ENCODE measurements at regions not wholly inside any gene's neighbourhood (a gene's known extent, or its start where the extent isn't known, plus 50 kb on each side); places are given as distances from the start of the nearest gene placed in this dataset.
"Not testable (repeated sequence)": the region's sequence is repeated elsewhere in the genome, so short reads cannot be mapped to it uniquely, and the experiment has no call there.

GRCh38 chr5:56310711-56311204 lies 77.6 kb upstream of the ANKRD55 start:
- DNase-seq, result no peak

DNA sequence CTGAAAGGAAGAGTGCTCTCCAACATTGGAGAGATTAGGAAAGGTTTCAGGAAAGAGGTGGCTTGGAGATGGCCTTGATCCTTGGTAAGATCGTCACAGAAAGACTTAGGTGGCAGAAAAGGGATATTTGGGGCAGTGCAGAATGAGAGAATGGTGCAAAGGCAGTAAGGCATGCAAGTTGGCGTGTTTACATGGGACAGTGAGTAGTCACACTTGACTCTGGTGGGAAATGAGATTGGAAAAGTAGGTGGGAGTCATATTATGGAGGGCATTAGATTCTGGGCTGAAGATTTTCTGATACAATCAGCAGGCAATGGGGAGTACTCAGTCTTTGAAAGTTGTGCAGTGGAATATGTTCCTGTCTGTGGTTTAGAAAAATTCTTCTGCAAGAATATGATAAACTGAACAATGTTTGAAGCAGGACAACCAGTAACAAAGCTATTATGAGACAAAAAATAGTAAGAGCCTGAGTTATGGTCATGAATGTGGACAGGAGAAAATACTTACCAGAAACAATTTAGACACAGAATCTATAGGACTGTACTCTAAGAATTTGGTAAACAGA lies 76.2 kb upstream of the ANKRD55 start:
- DNase-seq, result no peak

DNA sequence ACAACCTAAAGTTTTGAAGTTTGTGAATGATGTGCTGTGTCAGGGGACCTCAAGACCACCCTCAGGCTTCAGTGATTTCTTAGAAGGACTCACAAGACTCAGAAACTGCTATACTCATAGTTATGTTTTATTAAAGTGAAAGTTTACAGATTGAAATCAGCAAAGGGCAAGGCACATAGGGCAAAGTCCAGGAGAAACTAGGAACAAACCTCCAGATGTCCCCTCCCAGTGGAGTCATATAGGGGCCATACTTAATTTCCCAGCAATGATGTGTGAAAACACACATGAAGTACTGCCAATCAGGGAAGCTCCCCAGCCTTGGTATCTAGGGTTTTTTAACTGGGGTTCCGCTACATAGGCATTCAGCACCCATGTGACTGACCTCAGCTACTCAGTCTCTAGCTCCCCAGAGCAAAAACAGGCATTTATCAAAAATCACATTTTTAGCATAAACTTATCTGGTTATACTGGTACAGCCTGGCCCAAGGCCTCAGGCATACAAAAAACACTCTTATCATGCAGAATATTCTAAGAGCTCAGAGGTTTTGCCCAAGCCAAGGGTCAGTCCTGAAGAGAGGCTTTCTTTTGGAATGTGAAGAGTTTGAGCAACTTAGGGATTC lies 74.7 kb upstream of the ANKRD55 start:
- DNase-seq, result no peak

GRCh38 chr5:56306433-56307150 lies 73.5 kb upstream of the ANKRD55 start:
- no peak for DNase-seq

- no peak for DNase-seq
Measured at GRCh38 chr5:56305001-56305950, 72.1 kb upstream of the ANKRD55 start.

- DNase-seq, result no peak
Measured at GRCh38 chr5:56303511-56303910, 70.4 kb upstream of the ANKRD55 start.

DNA sequence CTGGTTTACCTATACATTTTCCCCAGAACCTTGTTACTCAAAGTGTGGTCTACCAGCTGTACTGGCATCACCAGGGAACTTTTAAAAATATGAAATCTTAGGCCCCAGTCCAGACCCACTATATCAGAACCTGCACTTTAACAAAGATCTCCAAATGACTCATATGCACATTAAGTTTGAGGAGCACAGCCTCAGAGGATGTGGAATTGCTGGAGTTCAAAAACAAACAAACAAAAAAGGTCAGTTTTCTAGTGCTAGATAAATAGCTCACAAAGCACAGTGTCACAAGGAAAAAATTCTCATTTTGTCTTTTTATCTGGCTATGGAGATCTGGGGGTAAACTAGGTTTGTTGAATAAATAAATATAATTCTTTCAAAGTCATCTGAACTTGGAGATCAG lies 68.9 kb upstream of the ANKRD55 start:
- no peak for DNase-seq

GRCh38 chr5:56301069-56301468 lies 67.9 kb upstream of the ANKRD55 start:
- no peak for DNase-seq

DNA sequence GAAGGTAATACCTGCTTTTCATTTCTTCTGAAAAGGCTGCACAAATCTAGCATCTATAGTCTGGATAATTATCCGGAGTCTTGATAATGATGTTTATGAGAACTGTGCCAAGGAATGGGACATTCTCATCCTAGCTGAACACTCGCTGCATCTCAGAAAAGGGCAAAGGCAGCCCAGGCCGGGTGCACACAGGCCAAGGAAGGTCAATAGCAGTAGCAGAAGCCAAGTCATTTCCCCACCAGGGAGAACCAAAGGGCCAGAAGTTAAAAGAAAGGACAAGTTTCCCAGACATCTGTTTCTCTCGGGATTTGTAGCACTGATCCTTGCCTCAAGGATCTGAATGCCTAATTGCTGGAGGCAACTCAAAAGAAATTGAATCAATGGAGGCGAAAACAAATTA lies 66.1 kb upstream of the ANKRD55 start:
- no peak for DNase-seq

GRCh38 chr5:56298336-56299090 lies 65.4 kb upstream of the ANKRD55 start:
- DNase-seq, result no peak

DNA sequence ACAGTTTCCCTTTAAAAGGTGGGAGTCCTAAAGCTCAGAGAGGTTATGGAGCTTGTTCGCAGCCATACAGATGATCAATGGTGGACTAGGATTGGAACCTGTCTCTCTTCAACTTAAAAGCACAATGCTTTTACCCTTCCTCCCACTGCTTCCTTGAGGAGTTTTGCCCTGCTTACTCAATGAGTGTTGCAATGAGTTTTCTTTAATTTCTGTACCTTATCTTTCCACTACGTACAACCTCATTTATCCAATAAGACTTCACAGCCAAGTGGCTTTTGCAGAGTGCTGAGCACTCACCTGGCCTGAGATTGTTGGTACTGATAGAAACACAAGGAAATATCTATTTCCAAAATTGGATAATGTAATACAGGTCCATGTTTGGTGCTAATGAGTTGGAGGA lies 64.7 kb upstream of the ANKRD55 start:
- DNase-seq, result no peak

DNA sequence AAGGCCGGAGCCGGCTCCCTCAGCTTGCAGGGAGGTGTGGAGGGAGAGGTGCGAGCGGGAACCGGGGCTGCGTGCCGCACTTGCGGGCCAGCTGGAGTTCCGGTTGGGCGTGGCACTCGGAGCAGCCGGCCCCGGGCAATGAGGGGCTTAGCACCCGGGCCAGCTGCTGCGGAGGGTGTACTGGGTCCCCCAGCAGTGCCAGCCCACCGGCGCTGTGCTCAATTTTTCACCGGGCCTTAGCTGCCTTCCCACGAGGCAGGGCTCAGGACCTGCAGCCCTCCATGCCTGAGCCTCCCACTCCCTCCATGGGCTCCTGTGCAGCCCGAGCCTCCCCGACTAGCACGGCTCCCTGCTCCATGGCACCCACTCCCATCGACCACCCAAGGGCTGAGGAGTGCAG lies 62.2 kb upstream of the ANKRD55 start:
- not testable (repeated sequence) for DNase-seq

GRCh38 chr5:56294354-56294753 lies 61.2 kb upstream of the ANKRD55 start:
- no peak for DNase-seq

GRCh38 chr5:56292874-56293273 lies 59.7 kb upstream of the ANKRD55 start:
- not testable (repeated sequence) for DNase-seq

GRCh38 chr5:56291661-56292374 lies 58.7 kb upstream of the ANKRD55 start:
- DNase-seq, result no peak

DNA sequence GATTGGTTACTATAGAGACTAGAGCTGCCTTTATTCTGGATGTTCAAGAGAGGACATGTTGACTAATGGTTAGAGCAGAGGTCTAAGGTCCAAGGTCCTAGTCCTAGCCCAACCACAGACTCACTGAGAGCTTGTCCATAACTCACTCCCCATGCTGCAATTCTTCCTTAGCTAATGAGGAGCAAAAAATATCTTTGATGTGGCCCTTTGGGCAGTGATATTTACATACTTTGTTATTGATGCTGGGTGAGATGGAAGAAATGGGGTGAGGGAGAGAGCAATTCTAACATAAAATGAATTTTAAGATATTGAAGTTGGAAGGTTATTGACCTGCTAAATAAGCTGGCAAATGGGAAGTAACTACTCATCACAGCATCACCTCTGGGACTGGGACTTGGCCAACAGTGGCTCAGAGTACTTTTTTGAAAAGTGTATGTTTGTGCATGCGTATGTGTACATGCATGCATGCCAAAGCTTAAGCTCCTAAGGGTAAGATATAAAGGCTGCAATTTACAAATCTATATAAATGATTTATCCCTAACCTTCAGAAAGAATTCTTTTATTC lies 58.0 kb upstream of the ANKRD55 start:
- no peak for DNase-seq

DNA sequence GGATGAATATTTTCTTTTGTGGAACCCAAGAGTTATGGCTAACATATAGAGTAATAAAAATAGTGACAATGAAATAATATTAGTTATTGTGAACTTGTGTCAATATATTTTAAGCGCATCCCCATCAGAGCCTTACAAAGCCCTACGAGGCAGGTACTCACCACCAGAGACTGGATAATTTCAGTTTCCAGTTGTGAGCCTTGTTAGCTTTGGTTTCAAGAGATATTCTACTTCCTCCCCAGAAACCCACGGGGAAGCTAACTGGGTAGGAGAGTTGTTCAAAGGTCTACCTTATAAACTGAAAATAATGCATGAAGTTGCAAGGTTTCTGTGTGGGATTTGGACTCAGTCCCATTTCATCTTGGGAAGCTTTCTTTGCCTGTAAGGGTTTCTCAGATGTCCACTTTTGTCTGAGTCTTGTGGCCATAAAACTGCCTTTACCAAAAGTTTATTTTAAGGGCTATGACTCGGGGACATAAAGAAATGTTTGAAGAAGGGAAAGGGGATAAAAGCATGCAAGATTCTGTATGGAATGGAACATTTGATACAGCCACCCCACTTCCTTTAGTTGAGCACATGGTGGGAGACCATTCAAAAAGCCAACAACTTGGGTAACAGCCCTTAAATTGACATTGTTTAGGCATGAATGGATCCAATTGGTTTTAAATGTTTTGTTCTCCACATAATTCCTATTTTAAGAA lies 57.4 kb upstream of the ANKRD55 start:
- no peak for DNase-seq

DNA sequence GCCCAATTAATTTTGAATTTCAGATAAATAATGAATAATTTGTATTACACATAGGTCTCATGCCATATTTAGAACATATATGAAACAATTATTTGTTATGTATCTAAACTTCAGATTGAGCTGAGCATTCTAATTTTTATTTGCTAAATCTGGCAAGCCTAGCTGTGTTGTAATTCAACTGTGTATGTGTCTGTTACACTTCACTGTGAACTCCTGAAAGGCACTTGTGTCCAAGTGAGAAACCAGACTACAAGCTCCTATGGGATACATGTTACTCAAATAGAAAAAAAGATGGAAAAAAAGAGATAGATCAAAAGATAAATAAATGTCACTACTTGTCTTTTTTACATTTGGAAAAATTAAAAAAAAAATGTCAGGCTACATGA lies 56.5 kb upstream of the ANKRD55 start:
- DNase-seq, result no peak

DNA sequence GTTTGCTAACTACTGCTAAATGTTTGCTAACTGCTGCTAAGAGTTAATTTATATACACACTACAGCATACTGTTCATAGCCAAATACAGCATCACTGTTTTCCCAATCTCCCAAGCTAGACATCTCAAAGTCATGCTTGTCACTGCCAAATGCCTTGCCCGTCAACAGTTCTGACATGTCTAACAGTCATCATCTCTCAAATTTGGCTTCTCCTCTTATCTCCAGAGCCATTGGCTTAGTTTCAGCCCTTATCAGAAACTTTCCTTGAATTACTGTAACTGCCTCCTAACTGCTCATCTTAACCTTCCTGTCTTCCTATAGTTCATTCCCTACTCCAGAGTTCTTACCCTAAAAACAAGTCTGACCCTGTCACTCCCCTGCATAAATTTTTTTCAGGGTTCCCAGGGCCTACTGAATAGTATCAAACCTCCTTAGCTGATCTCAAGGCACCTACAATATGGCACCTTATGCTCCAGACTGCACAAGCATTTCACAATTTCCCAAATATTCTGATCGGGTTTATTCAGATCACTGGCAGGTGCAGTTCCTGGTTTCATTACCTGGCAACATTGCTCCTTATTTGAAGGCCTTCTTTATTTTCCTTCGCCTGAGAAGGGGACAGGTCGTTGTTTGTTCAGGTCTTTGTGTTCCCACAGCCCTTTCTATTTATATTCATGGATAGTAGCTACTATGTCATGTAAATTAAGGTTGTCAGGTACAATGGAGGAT lies 55.9 kb upstream of the ANKRD55 start:
- no peak for DNase-seq
